ENCODE measurements at regions not wholly inside any gene's neighbourhood (a gene's known extent, or its start where the extent isn't known, plus 50 kb on each side); places are given as distances from the start of the nearest gene placed in this dataset.

DNA sequence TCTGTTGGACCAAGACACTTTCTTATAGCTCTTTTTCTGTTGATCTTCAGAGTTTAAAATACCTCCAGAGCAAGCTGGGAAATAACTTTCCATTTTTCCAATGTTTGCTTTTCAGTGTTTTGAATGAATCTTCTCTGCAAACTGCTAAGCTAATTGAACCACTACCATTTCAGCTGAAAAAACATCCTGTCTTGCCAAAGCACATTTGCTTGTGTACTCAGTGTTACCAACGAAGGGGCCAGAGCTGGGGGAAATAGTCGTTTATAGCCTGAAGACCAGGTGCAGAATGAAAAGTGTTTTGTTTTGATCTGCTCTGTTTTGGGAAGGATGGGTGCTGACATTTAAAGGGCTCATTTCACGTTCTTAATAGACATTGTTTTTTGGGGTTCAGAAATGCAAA lies 88.4 kb upstream of the CLNK start:
- TF ChIP-seq CTCF (IDR thresholded peaks at IDR 0.05), result no peak
- no peak for TF ChIP-seq POLR2A (IDR thresholded peaks at IDR 0.05)
